ENCODE measurements at regions not wholly inside any gene's neighbourhood (a gene's known extent, or its start where the extent isn't known, plus 50 kb on each side); places are given as distances from the start of the nearest gene placed in this dataset.

- TF ChIP-seq, protein P1, sequence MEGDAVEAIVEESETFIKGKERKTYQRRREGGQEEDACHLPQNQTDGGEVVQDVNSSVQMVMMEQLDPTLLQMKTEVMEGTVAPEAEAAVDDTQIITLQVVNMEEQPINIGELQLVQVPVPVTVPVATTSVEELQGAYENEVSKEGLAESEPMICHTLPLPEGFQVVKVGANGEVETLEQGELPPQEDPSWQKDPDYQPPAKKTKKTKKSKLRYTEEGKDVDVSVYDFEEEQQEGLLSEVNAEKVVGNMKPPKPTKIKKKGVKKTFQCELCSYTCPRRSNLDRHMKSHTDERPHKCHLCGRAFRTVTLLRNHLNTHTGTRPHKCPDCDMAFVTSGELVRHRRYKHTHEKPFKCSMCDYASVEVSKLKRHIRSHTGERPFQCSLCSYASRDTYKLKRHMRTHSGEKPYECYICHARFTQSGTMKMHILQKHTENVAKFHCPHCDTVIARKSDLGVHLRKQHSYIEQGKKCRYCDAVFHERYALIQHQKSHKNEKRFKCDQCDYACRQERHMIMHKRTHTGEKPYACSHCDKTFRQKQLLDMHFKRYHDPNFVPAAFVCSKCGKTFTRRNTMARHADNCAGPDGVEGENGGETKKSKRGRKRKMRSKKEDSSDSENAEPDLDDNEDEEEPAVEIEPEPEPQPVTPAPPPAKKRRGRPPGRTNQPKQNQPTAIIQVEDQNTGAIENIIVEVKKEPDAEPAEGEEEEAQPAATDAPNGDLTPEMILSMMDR (IDR thresholded peaks at IDR 0.05; ENCODE audit: low read depth, low read length): no peak
- TF ChIP-seq EZH2phosphoT487 (IDR thresholded peaks at IDR 0.05; ENCODE audit: low read depth): no peak
Measured at GRCh38 chr7:25656581-25657026, 428.3 kb upstream of the NPVF start.

All from OCI-LY3 (cell line).